NCI-H146 treated with DMSO at 0.1 percent for 48 hours (cell line): ENCODE measurements at regions not wholly inside any gene's neighbourhood (a gene's known extent, or its start where the extent isn't known, plus 50 kb on each side); places are given as distances from the start of the nearest gene placed in this dataset.
"Not testable (repeated sequence)": the region's sequence is repeated elsewhere in the genome, so short reads cannot be mapped to it uniquely, and the experiment has no call there.

Source experiments
- DNase-seq: peaks from one replicate; lab custom pipeline; 2025; ENCODE audit not compliant: unreplicated experiment; lab: John Stamatoyannopoulos, UW

GRCh38 chr9:82052081-82052480, 63.5 kb downstream of the SPATA31D1 start:
- no peak for DNase-seq

DNA sequence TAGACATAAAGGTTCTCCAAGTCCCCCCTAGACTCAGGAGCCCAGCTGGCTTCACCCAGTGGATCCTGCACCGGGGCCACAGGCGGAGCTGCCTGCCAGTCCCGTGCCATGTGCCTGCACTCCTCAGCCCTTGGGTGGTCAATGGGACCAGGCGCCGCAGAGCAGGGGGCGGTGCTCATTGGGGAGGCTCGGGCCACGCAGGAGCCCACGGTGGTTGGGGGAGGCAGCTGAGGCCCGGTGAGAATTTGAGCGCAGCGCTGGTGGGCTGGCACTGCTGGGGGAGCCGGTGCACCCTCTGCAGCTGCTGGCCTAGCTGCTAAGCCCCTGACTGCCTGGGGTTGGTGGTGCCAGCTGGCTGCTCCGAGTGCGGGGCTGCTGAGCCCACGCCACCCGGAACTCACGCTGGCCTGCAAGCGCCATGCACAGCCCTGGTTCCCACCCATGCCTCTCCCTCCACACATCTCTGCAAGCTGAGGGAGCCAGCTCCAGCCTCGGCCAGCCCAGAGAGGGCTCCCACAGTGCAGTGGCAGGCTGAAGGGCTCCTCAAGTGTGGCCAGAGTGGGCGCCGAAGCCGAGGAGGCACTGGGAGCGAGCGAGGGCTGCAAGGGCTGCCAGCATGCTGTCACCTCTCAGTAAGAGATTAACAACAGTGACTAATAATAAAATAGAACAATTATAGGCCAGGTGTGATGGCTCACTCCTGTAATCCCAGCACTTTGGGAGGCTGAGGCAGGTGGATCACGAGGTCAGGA, 65.9 kb downstream of the SPATA31D1 start:
- no peak for DNase-seq

DNA sequence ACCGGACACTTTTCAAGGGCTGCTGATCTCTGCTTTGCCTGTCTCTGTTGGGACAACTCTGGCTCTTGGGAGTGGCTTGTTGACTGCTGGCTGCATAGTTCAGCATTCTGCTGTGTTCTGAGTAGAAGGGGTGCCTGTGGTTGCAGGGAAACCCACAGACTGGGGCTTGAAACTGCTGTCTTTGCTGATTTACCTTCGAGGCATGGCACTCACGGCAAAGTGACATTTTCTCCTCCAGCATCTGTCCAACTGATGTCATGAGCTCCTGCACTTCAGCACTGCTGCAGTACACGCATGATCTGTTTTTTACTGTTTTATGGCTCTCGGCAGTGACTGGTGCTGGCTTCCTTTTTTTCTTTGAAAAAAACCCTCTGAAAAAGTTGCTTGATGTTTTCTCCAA, 69.2 kb downstream of the SPATA31D1 start:
- DNase-seq, result no peak

- not testable (repeated sequence) for DNase-seq
These were observed 73.2 kb downstream of the SPATA31D1 start for GRCh38 chr9:82061801-82062200.

GRCh38 chr9:82062245-82062644, 73.7 kb downstream of the SPATA31D1 start:
- no peak for DNase-seq

GRCh38 chr9:82073551-82074543, 85.3 kb downstream of the SPATA31D1 start:
- DNase-seq, result no peak

- no peak for DNase-seq
These were observed 91.7 kb downstream of the SPATA31D1 start for GRCh38 chr9:82080265-82080664.

DNA sequence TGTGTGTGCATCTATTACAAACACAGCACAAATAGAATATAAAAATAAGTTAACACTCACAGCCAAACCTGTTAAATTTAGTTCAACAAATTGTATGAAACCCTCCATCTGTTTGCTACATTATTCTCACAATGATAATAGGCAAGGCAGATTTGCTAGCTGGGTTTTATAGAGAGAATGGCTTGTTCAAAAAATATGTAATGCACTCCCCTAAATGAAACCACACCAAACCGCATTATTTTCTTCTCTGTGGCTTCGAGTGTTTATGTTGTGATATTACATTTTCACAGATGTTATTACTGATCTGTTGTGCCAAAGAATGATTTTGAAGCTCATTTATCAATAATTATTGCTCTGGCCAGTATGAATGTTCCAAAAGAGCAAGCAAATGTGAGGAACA, 92.9 kb downstream of the SPATA31D1 start:
- DNase-seq, result no peak

DNA sequence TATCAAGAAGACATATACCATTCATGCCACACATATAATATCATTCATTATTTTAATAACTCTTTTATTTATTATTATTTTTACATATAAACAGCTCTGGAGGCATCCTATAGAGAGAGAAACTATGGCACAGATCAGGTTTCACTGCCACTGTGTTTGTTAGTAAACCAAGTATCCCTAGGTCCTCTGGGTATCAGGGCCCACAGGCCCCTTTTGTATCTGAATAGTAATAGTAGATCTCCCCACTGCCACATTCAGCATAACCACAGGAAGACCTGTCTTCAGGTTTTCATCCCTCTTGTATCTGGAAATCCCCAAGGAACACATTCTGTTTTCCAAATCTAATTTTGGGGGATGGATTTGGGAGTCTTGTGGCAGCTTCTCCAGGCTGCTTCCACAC, 94.0 kb downstream of the SPATA31D1 start:
- DNase-seq, result no peak

DNA sequence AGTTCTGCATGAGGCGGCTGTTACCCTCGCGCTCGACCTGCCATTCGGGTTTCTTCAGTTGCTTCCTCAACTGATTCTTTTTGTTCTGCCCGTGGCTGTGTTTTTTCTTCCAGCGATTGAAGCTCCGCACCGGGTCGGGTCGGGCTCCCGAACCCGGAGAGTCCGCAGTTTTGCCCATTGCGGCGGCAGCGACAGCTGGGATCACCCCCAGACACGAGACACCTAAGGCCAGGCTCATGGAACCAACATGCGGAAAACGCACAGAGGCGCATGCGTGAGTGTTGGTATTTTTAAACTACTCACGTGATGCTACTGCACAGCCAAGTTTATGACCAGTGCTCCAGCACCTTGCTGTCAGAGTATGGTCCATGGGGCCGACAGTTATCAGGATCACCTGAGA, 100.0 kb downstream of the SPATA31D1 start:
- DNase-seq, result no peak

GRCh38 chr9:82090046-82090445, 101.5 kb downstream of the SPATA31D1 start:
- DNase-seq, result peak; percentile 24

GRCh38 chr9:82091100-82091499, 102.5 kb downstream of the SPATA31D1 start:
- no peak for DNase-seq

- DNase-seq, result no peak
These were observed 103.0 kb downstream of the SPATA31D1 start for GRCh38 chr9:82091610-82092009.

- DNase-seq, result no peak
These were observed 112.9 kb downstream of the SPATA31D1 start for GRCh38 chr9:82101475-82101874.

DNA sequence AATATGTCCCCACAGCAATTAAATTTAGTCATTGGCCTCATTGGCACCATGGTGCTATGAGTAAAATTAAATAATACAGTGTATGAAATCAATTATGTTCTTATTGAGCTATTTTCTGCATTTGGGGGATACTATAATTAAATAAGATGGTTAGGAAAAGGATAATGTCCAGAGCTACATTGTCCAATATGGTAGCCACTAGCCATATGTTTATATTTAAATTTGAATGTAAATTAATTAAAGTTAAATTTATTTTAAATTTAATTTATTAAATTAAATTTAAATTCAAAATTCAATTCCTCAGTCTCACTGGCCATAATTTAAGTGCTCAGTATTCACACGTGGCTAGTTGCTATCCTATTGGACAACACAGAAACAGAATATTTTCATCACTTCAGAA, 115.7 kb downstream of the SPATA31D1 start:
- DNase-seq, result no peak

GRCh38 chr9:82105729-82106128, 117.2 kb downstream of the SPATA31D1 start:
- DNase-seq, result no peak

GRCh38 chr9:82106536-82106935, 118.0 kb downstream of the SPATA31D1 start:
- no peak for DNase-seq

DNA sequence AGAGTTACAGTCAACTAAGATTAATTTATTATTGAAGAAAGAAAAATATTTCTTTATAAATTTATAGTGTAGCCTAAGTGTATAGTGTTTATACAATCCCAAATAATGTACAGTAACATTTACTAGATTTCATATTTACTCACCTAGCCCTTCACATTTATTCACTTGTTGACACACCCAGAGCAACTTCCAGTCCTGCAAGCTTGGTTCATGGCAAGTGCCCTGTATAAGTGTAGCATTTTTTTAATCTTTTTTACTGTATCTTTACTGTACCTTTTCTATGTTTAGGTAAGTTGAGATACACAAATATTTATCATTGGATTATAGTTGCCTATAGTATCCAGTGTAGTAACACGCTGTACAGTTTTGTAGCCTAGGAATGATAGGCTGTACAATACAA, 119.9 kb downstream of the SPATA31D1 start:
- no peak for DNase-seq

DNA sequence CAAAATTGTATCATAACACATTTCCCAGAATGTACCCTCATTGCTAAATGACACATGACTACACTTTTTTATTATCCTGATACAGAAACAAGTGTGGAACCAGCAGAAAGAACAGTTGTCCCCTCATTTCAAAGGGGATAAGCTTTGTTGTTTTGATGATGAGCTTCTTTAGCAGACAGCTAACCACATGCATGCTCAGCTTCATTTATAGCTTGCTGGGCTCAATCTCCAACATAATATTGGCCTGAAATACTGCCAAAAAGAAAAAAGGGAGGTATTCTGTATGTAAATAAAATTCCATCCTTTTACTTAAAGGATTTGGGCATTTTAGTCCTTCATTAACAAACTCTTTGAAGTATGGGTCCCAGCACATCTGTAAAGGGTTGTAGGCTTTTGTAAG, 120.4 kb downstream of the SPATA31D1 start:
- no peak for DNase-seq

- DNase-seq, result no peak
These were observed 121.1 kb downstream of the SPATA31D1 start for GRCh38 chr9:82109626-82110025.

DNA sequence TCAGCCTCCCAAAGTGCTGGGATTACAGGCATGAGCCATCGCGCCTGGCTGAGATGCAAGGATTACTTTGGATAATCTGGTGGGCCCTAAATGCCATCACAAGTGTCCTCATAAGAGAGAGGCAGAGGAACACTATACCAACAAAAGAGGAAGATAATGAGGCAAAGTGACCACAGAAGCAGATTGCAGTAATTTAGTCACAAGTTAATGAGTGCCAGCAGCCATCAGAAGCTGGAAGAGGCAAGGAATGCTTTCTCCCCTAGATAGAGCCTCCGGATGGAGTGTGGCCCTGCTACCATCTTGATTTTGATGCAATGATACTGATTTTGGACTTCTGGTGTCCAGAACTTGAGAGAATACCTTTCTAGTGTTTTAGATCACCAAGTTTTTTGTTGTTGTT, 122.3 kb downstream of the SPATA31D1 start:
- DNase-seq, result no peak

DNA sequence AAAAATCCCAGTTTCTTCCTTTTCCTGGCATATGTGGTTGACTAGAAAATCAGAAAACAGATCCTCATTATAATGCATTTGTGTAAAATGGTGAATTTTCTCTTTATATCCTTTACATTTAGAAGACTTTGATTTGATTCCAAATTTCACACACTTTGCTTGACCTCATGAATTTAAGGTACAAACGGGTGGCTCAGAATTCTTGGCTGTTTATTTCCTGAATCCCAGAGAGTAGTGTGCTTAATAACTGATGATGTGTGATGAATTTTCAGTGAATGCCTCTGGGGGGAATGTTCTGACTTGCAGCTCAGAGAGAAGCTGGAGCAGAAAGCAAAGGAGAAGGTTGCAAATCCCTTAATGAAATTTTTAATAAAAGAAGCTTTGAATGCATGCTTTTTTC, 126.8 kb downstream of the SPATA31D1 start:
- DNase-seq, result no peak
